GM21390 (cell line): ENCODE measurements at regions not wholly inside any gene's neighbourhood (a gene's known extent, or its start where the extent isn't known, plus 50 kb on each side); places are given as distances from the start of the nearest gene placed in this dataset.

Experiments
- ATAC-seq: cut with Tn5 transposase; IDR thresholded peaks from one replicate; pipeline ENCODE4 v1.9.1; 2021; ENCODE audit not compliant: unreplicated experiment

- ATAC-seq: no peak
Measured at GRCh38 chr7:41147606-41148485, 555.0 kb downstream of the INHBA start.

- ATAC-seq: no peak
Measured at GRCh38 chr7:41146429-41146828, 556.5 kb downstream of the INHBA start.

- ATAC-seq: no peak
Measured at GRCh38 chr7:41145656-41146055, 557.2 kb downstream of the INHBA start.

GRCh38 chr7:41142904-41143473 lies 559.9 kb downstream of the INHBA start:
- ATAC-seq: no peak

GRCh38 chr7:41139789-41140188 lies 563.1 kb downstream of the INHBA start:
- ATAC-seq: no peak

GRCh38 chr7:41136551-41136950 lies 566.3 kb downstream of the INHBA start:
- ATAC-seq: no peak

GRCh38 chr7:41135511-41135910 lies 567.4 kb downstream of the INHBA start:
- ATAC-seq: no peak

GRCh38 chr7:41134300-41135255 lies 568.3 kb downstream of the INHBA start:
- peak; percentile 85 for ATAC-seq

- peak; percentile 34 for ATAC-seq
Measured at GRCh38 chr7:41133690-41134299, 569.1 kb downstream of the INHBA start.

GRCh38 chr7:41131956-41132355 lies 570.9 kb downstream of the INHBA start:
- no peak for ATAC-seq

GRCh38 chr7:41130561-41131236 lies 572.2 kb downstream of the INHBA start:
- no peak for ATAC-seq

GRCh38 chr7:41130086-41130485 lies 572.8 kb downstream of the INHBA start:
- no peak for ATAC-seq

- ATAC-seq: no peak
Measured at GRCh38 chr7:41125343-41125742, 577.5 kb downstream of the INHBA start.

GRCh38 chr7:41122256-41122987 lies 580.5 kb downstream of the INHBA start:
- ATAC-seq: no peak

GRCh38 chr7:41121228-41121627 lies 581.7 kb downstream of the INHBA start:
- ATAC-seq: no peak

GRCh38 chr7:41118486-41118885 lies 584.4 kb downstream of the INHBA start:
- ATAC-seq: no peak

GRCh38 chr7:41117431-41117830 lies 585.5 kb downstream of the INHBA start:
- ATAC-seq: no peak

- no peak for ATAC-seq
Measured at GRCh38 chr7:41116817-41117216, 586.1 kb downstream of the INHBA start.

- ATAC-seq: no peak
Measured at GRCh38 chr7:41116337-41116736, 586.6 kb downstream of the INHBA start.

- ATAC-seq: no peak
Measured at GRCh38 chr7:41114691-41115090, 588.2 kb downstream of the INHBA start.
